Ishikawa (cell line): ENCODE measurements at regions not wholly inside any gene's neighbourhood (a gene's known extent, or its start where the extent isn't known, plus 50 kb on each side); places are given as distances from the start of the nearest gene placed in this dataset.

ENCODE experiments used
- CEBPB ChIP-seq: IDR thresholded peaks from 2 replicates; pipeline ENCODE4 v1.6.1; 2012
- CREB1 ChIP-seq: IDR thresholded peaks from 2 replicates; pipeline ENCODE4 v1.6.1; 2012; ENCODE audit warnings: low read depth
- EGR1 ChIP-seq: IDR thresholded peaks from 2 replicates; pipeline ENCODE4 v1.6.1; 2012
- EP300 ChIP-seq: IDR thresholded peaks from 2 replicates; pipeline ENCODE4 v1.6.1; 2012; ENCODE audit warnings: borderline replicate concordance
- FOXM1 ChIP-seq: IDR thresholded peaks from 2 replicates; pipeline ENCODE4 v1.6.1; 2012; ENCODE audit warnings: low read depth, borderline replicate concordance
- MAX ChIP-seq: IDR thresholded peaks from 2 replicates; pipeline ENCODE4 v1.6.1; 2012
- NFIC ChIP-seq: IDR thresholded peaks from 2 replicates; pipeline ENCODE4 v1.6.1; 2012
- RAD21 ChIP-seq: IDR thresholded peaks from 2 replicates; pipeline ENCODE4 v1.6.1; 2012; ENCODE audit warnings: low read depth
- REST ChIP-seq: IDR thresholded peaks from 2 replicates; pipeline ENCODE4 v1.6.1; 2012; ENCODE audit warnings: low read depth, mild to moderate bottlenecking
- TAF1 ChIP-seq: IDR thresholded peaks from 2 replicates; pipeline ENCODE4 v1.6.1; 2012; ENCODE audit warnings: low read depth, mild to moderate bottlenecking
- TCF12 ChIP-seq: IDR thresholded peaks from 2 replicates; pipeline ENCODE4 v1.6.1; 2012; ENCODE audit warnings: low read depth
- TEAD4 ChIP-seq: IDR thresholded peaks from 2 replicates; pipeline ENCODE4 v1.6.1; 2012
- USF1 ChIP-seq: IDR thresholded peaks from 2 replicates; pipeline ENCODE4 v1.6.1; 2012
- YY1 ChIP-seq: IDR thresholded peaks from 2 replicates; pipeline ENCODE4 v1.6.1; 2012; ENCODE audit warnings: low read depth
- ZBTB7A ChIP-seq: IDR thresholded peaks from 2 replicates; pipeline ENCODE4 v1.6.1; 2012; ENCODE audit warnings: low read depth

GRCh38 chr15:77843546-77843945 lies 210.8 kb upstream of the LINGO1 start:
- TF ChIP-seq CREB1 = no peak
- no peak for TF ChIP-seq EP300
- no peak for TF ChIP-seq CEBPB
- no peak for TF ChIP-seq YY1
- no peak for TF ChIP-seq TCF12
- no peak for TF ChIP-seq NFIC
- TF ChIP-seq MAX = no peak
- no peak for TF ChIP-seq RAD21
- no peak for TF ChIP-seq TAF1
- no peak for TF ChIP-seq REST
- TF ChIP-seq TEAD4 = no peak
- no peak for TF ChIP-seq USF1
- TF ChIP-seq EGR1 = no peak
- TF ChIP-seq FOXM1 = no peak
- no peak for TF ChIP-seq ZBTB7A

GRCh38 chr15:77840991-77841775 lies 208.5 kb upstream of the LINGO1 start:
- TF ChIP-seq ZBTB7A = no peak
- no peak for TF ChIP-seq MAX
- TF ChIP-seq TAF1 = no peak
- no peak for TF ChIP-seq CREB1
- TF ChIP-seq TEAD4 = no peak
- TF ChIP-seq REST = no peak
- no peak for TF ChIP-seq NFIC
- TF ChIP-seq TCF12 = no peak
- TF ChIP-seq EP300 = no peak
- TF ChIP-seq FOXM1 = no peak
- TF ChIP-seq RAD21 = no peak

- TF ChIP-seq CREB1 = no peak
- no peak for TF ChIP-seq ZBTB7A
- TF ChIP-seq MAX = no peak
- TF ChIP-seq FOXM1 = no peak
- no peak for TF ChIP-seq TCF12
- no peak for TF ChIP-seq TAF1
- TF ChIP-seq TEAD4 = no peak
These were observed 207.5 kb upstream of the LINGO1 start for GRCh38 chr15:77839970-77840905.

GRCh38 chr15:77839456-77839855 lies 206.7 kb upstream of the LINGO1 start:
- TF ChIP-seq TCF12 (no peak), TAF1 (no peak), NFIC (no peak), TEAD4 (no peak), CREB1 (no peak), YY1 (no peak), REST (no peak), USF1 (no peak), CEBPB (no peak), MAX (no peak), RAD21 (no peak)
